HT1080 (cell line): ENCODE measurements at regions not wholly inside any gene's neighbourhood (a gene's known extent, or its start where the extent isn't known, plus 50 kb on each side); places are given as distances from the start of the nearest gene placed in this dataset.
"Not testable (repeated sequence)": the region's sequence is repeated elsewhere in the genome, so short reads cannot be mapped to it uniquely, and the experiment has no call there.

Experiments used
- DNase-seq: peaks from one replicate; pipeline ENCODE4 v3.0.0-alpha.2; 2015; ENCODE audit warnings: low read depth

DNA sequence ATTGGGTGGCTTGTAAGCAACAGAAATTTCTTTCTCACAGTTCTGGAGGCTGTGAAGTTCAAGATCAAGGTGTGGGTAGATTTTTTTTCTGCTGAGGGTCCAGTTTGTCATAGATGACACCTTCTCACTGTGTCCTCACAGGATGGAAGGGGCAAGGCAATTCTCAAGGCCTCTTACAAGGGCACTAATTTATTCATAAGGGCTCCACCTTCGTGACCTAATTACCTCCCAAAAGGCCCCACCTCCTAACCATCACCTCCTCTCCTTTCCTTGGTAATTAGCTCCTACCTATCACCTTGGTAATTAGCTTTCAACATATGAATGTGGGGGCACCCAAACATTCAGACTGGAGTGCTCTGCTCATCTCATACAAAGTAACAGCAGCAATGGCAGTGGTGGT, 92.3 kb upstream of the CD44 start:
- DNase-seq, result no peak

DNA sequence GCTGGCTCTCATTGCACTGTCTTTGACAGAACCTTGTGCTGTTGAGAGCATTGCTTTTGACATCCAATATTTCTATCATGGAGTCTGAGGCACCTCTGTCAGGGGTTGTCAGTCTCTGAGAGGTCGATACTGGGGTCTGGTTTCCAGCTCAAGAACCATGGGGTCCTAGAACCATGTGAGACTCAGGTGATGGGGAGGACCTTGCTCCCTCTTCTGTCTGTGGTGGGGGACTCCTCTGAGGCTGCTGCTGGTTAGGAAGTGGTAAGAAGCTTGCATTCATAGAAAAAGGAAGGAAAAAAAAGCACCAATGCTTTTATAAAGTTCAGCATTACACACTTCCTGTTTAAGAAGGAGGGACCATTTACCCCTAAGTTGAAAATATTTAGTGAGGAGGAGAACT, 91.8 kb upstream of the CD44 start:
- no peak for DNase-seq

DNA sequence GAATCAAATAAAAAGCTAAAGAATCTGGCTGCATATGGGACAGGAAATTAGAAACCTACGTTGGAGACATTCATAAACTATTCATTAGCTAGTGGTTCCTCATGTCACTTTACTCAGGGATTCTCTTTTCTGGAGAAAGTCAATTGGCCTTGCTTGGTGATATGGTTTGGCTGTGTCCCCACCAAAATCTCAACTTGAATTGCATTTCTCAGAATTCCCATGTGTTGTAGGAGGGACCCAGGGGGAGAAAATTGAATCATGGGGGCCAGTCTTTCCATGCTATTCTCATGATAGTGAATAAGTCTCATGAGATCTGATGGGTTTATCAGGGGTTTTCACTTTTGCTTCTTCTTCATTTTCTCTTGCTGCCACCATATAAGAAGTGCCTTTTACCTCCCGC, 91.2 kb upstream of the CD44 start:
- no peak for DNase-seq

DNA sequence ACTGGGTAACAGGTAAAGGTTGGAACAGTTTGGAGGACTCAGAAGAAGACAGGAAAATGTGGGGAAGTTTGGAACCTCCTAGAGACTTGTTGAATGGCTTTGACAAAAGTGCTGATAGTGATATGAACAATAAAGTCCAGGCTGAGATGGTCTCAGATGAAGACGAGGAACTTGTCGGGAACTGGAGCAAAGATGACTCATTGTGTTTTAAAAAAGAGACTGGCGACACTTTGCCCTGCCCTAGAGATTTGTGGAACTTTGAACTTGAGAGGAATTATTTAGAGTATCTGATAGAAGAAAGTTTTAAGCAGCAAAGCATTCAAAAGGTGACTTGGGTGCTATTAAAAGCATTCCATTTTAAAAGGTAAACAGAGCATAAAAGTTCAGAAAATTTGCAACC, 90.6 kb upstream of the CD44 start:
- not testable (repeated sequence) for DNase-seq

DNA sequence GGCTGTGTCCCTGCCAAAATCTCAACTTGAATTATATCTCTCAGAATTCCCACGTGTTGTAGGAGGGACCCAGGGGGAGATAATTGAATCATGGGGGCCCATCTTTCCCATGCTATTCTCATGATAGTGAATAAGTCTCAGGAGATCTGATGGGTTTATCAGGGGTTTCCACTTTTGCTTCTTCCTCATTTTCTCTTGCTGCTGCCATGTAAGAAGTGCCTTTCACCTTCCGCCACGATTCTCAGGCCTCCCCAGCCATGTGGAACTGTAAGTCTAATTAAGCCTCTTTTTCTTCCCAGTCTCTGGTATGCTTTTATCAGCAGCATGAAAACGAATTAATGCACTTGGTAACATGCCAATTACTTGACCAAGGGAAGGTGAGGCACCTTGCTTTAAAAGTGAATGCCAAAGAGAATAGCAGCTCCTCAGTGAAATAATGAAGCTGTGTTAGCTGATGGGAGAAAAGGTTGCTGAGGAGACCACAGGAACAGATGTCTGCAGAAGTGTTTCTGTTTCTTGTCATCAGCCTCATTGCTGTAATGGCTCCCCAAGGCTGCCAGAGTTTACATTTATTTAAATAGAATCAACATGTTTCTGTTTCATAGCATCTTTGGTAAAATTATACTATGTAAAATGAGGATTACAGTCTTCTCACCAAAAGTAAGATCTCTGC, 89.0 kb upstream of the CD44 start:
- no peak for DNase-seq

DNA sequence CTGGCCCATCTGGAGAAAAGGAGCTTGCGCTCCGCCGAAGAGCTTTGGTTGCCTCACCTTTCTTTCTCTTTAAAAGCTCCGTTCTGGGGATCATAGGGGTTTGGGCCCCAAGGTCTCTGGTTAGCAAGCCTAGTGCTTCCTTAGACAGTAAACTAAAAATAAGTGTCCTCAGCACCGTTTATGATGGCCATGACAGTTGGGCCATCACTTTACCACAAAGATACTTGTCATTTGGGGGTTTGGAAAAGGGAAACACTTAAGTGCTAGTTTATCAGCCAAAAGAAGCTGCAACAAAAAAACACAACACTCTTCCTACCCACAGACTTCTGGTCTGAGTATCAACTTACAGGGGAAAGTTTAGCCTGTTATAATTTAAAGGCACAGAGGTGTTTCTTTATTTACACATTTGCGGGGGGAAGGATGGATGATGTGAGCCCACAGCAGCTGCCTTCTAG, 88.4 kb upstream of the CD44 start:
- DNase-seq, result no peak

DNA sequence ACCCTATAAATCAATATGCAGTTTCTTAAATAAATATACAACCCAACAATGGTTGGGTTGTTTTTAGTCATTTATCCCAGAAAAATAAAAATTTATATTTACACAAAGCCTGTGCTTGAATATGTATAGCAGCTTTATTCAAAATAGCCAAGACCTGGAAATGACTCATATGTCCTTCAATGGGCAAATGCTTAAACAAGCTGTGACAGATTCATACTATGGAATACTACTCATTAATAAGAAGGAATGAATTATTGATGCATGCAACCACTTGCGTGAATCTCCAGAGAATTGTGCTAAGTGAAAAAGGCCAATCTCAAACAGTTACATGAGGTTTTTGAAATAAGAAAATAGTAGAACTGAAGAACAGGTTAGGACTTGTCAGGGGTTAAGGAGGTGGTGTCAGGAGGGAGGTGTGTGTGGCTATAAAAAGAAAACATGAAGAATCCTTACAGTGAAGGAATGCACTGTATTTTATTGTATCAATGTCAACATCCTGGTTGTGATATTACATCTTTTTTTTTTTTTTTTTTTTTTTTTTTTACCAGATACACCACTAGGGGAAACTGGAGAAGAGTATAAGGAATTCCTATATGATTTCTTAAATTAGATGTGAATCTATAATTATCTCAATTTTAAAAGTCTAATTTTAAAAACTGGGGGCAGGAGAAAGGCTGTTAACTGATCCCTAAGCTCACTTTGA, 82.4 kb upstream of the CD44 start:
- DNase-seq, result no peak

DNA sequence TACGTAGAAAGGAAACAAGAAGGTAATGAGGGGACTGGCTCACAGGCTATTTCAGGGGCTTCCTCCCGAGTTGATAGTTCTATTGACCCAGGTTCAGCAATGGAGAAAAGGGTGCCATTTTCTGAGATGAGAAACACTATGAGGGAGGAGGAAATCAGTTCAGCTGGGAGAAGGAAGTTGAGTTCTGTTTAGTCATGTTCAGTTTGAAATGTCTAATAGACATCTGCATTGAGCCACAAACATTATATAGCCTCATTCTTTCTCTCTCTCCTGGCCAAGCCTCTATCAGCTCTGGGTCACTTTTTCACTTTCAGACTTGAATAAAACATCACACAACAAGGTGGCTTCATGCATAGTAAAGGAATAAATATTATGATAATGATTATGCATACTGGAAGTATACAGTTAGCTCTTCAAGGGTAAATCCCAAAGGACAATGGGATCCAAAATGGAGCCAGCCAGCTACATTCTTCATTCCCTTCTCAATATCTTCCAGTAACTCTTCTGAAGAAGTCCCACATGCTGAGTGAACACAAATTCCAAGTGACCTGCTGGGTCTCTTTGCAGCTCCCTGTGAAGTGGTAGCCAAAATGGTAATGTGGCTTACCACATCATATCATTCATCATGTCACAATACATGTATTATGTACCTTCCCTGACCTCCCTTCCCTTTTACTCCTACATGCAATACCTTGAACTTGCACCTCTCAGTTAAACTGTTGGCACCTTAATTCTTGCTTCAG, 80.9 kb upstream of the CD44 start:
- no peak for DNase-seq

DNA sequence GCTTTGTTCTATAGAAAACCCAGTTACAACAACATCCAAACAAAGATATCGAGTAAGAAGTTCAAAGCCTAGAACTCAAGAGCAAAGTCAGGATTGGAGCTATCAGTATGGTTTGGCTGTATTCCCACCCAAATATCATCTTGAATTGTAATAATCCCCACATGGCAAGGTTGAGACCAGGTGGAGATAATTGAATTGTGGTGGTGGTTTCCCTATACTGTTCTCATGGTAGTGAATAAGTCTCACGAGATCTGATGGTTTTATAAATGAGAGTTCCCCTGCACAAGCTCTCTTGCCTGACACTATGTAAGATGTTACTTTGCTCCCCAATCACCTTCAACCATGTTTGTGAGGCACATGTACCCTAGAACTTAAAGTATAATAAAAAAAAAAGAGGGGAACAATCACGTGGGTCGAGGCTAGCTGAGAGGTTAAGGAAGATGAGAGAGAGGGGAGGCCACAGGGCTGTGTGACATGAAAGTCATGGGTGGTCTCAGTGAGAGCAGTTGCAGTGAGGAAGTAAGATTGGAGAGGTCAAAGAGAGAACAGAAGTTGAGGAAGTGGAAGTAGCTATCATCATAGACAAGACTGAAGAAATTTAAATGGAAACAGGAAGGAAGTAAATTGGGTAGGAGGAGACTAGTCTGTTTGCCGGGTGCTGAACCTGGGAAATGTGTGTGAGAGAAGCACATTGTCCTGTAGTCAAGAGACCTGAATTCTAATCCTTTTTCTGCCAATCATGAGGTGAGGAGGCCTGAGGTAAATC, 80.1 kb upstream of the CD44 start:
- no peak for DNase-seq

DNA sequence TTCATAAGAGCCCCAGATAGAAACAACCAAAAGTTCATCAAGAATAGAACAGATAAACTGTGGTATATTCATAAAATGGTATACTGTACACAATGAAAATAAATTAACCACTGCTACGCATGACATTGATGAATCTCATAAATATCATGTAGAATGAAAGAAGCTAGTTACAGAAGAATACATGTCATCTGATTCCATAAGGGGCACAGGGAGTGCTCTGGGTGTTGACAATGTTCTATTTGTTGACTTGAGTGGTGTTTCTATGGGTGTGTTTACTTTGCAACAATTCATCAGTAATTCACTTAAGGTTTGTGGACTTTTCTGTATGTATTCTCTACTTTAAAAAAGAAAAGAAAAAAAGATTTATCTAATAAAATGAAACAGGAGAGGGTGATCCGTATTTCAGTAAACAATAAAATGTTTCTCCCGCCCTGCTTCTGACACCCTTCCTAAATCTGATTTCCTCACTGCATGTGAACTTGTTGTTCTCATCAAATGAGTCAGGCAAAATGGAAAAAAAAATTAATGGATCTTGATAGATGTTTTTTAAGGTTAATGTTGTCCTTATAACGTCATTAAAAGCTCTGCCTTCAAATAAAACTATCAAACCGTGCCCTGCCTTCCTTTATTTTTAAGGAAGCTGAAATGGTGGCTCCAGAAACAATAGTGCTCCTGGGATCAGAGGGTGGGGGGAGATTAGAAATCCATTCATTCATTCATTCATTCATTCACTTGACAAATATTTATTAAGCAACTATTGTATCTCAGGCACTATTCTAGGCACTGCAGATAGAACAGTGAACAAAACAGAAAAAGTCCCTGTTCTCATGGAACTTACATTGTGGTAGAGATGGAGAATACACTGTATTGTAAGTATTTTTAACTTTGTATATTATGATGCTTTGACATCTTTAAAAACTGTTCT, 77.2 kb upstream of the CD44 start:
- no peak for DNase-seq

DNA sequence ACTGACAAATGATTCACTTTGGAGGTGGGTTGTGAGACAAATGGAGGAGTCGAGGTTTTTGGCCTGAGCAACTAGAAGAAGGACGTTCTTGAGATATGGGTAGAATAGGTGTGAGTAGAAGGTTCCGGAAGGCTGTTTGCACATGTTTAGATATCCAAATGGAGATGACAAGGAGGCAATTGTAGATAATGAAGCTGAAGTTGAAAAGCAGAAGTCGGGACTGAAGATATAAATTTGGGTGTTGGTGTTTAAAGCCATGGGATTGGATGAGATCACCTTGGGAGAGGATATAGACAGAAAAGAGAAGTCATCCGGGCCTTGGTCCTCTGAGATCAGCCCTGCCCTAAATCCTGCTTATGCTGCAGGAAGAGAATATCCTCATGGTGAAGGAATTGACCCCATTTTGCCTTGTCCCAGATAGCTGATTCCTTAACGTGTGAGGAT, 75.5 kb upstream of the CD44 start:
- DNase-seq, result no peak

DNA sequence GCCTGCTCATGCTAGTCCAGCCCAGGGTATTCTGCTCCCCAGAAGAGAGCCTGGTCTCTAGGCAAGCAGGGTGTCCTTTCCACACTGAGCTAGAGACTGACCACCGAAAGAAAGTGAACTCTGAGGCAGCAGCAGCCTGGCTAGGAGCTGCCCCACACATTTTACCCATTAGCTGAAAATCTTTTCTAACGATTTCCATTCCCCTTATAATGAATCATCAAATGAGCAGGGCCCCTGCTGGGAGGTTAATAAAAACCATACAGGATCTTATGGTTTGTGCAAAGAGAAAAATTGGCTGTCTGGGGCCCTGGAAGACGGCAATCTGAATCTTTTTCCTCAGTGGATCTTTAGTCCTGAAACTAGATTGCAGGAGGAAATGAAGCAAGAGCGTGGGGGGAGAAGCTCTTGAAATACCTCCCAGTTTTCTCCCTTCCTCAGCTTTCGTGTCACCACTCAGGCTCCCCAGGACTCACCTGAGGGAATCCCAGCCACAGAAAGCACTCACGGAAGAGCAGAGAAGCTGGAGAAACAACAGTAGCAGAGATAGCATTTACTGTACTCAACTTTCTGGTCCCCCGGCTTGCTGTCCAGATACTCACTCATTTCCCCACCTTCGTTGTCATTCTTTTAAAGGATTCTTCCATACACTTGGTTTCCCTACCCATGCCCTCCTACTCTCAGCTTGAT, 74.7 kb upstream of the CD44 start:
- DNase-seq, result no peak

DNA sequence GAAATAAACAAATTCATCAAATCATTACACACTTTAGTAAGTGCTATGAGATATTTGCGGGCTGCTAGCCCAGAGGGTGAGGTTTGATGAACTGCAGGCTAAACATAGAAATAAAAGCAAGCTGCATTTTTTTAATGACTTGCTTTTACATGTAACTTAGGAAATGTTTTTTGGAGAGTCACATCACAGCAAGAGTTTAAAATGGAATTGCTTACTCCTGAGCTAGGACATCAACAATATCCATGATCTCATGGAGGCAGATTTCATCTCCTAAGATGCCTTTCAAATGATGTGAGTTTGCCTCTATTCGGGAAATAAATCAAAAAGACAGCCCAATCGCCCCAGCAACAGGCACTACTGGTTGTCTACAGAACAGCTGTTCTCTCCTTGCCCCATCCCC, 73.4 kb upstream of the CD44 start:
- DNase-seq, result no peak

DNA sequence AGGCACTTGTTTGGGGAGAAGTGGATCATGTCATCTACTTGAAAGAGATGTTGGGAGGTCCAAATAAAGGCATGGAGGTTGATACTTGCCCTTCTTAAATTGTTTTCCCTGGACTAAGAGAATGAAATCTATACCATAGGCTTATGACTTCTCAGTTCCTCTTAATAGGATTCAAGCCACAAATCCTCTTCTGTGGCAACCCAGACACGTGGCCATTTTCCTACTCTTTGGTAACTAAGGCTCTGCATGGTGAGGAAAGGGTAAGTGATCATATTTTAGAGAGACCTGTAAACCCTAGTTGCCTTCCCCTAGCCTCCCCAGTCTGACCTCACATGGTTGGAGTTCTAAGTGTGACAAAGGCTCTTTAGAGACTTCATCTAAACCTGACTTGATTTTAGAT, 72.9 kb upstream of the CD44 start:
- no peak for DNase-seq

DNA sequence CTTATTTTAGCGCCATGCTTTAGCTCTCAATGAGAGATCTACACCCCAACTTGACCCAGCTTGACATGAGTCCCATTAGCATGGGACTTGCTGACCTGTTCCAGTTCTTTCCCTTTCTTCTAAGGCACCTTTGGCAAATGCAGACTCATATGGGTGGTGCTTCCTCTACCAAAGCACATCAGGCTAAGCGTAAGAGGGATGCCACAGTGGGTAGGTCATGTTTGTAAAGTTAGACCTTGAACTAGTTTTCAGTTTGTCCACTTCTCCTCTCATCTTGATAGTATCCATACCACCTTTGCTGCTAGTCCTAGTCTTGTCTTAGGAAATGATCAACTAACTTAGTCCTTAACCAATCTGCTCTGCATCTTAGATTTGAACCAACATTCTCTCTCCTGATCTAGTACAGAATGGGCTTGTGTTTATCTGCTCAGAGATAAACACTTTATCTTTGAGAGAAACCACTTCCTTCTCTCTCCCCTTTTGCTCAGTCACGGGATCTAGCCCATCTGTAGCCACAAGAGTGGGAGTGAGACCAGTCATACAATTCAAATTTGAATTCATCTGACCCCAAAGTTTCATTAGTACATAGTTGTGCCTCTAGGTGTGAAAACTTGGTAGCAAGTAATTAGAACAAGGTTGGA, 72.1 kb upstream of the CD44 start:
- no peak for DNase-seq

DNA sequence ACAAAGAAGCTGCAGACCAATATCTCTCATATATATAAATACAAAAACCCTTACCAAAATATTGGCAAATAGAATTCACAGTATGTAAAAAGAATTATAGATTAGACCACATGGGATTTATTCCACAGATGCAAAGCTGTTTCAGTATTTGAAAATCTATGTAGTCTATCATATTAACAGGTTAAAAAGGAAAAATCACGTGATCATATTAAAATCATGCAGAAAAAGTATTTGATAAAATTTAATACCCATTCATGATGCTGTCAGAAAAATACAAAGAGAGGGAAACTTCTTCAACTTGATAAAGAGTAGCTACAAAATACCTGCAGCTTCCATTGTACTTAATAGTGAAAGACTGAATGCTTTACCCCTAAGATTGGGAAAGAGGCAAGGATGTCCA, 67.2 kb upstream of the CD44 start:
- DNase-seq, result no peak

DNA sequence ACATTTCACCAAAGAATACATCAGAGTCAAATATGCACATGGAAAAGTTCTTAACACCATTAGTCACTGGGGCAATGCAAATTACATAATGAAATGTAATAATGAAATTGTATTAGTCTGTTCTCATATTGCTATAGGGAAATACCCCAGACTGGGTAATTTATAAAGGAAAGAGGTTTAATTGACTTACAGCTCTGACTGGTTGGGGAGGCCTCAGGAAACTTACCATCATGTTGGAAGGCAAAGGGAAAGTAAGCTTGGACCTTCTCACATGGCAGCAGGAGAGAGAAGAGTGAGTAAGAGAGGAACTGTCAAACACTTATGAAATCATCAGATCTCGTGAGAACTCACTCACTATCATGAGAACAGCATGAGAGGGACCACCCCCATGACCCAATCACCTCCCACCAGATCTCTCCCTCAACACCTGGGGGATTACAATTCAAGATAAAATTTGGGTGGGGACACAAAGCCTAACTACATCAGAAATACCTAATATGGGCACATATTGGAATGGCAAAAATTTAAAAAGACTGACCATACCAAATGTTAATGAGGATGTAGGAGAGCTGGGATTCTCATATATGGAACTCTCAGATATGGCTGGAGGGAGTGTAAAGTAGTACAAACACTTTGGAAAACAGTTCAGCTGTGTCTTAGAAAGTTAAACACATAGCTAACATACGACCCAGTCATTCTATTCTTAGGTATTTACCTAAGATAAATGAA, 65.1 kb upstream of the CD44 start:
- DNase-seq, result peak; percentile 41

DNA sequence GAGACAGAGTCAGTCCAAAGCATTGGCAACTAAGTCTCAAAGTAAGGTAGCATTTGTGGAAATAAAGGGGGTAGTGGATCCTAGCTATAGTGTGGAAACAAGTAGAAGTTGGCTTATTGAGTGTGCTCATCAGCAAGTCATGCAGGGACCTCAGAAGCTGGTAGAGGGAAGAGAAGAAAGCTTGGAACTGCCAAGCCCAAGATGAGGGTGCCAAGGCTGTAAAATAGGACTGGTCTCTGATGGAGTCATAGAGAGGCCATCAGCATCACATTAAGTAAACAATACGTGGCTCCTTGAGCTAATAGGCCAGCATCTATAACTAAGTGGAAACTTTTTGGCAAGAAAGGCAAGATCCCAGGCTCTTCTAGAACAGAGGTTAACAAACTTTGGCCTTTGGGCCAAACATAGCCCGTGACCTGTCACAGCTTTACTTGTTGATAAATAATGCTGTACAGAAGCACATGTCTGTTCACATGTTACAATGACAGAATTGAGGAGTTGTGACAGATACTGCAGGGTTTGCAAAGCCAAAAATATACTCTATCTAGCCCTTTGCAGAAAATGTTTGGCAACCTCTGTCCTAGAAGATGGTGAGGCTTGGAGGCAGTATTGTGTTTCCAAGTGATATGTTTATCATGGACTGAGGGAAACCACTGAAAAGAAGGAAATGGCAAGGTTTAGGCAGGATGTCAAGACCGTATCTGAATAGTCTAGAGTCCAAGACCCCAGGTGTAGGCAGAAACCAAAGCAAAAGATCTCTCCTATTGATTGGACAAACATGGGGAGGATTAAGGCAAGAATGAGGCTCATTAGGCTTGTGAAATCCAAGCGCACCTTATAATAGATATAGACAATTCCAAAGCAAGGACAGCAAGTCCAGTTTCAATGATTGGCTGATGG, 62.5 kb upstream of the CD44 start:
- DNase-seq, result no peak
